IPS DF 6.9 (cell line): ENCODE measurements at regions not wholly inside any gene's neighbourhood (a gene's known extent, or its start where the extent isn't known, plus 50 kb on each side); places are given as distances from the start of the nearest gene placed in this dataset.

Experiments used
- DNase-seq: peaks from one replicate; pipeline ENCODE4 v3.0.0-alpha.2; 2013; ENCODE audit warnings: low read depth, low spot score
- H3K27ac ChIP-seq: one replicate; pipeline ENCODE4 v1.5.1; 2013; ENCODE audit warnings: low read length, control low read depth
- H3K27me3 ChIP-seq: 2 replicates; pipeline ENCODE4 v1.6.1; 2013; ENCODE audit warnings: mild to moderate bottlenecking, low read length; ENCODE audit not compliant: control insufficient read depth, insufficient read depth
- H3K36me3 ChIP-seq: 2 replicates; pipeline ENCODE4 v1.6.1; 2013; ENCODE audit warnings: low read length; ENCODE audit not compliant: control insufficient read depth, insufficient read depth
- H3K4me1 ChIP-seq: 2 replicates; pipeline ENCODE4 v1.6.1; 2013; ENCODE audit warnings: low read length; ENCODE audit not compliant: control insufficient read depth, insufficient read depth
- H3K4me3 ChIP-seq: 2 replicates; pipeline ENCODE4 v1.5.1; 2013; ENCODE audit warnings: mild to moderate bottlenecking, low read length
- H3K9me3 ChIP-seq: 2 replicates; pipeline ENCODE4 v1.6.1; 2013; ENCODE audit warnings: low read length, inconsistent platforms; ENCODE audit not compliant: control insufficient read depth, insufficient read depth
- WGBS: extraction: QIAGEN DNeasy Blood & Tissue Kit; methylation state at CpG from one replicate; pipeline ENCODE4 v1.1.7; 2013; ENCODE audit warnings: mixed read lengths, missing lambda C conversion rate; ENCODE audit not compliant: insufficient read length, insufficient coverage; 5-methylcytosine and 5-hydroxymethylcytosine counted together

GRCh38 chr4:96459105-96459504 is 619.2 kb downstream of the PDHA2 start:
- no peaks in the 10 kb centered on the region for H3K27me3 ChIP-seq
- H3K36me3 ChIP-seq = no peaks in the 10 kb centered on the region; the same call in 1 of the 2 replicates
- no peak overlapping the region for H3K4me3 ChIP-seq
- H3K27ac ChIP-seq = no peak overlapping the region
- no peaks in the 10 kb centered on the region for H3K9me3 ChIP-seq
- DNase-seq = no peak
- no CpG with 5 or more reads among the region's 1 CpG for WGBS
- H3K4me1 ChIP-seq = no peaks in the 10 kb centered on the region

- WGBS = no CpG with 5 or more reads among the region's 2 CpGs
- H3K27me3 ChIP-seq = no peaks in the 10 kb centered on the region
- no peak overlapping the region for H3K27ac ChIP-seq
- H3K4me3 ChIP-seq = no peak overlapping the region
- no peaks in the 10 kb centered on the region for H3K36me3 ChIP-seq
- H3K9me3 ChIP-seq = no peaks in the 10 kb centered on the region
- H3K4me1 ChIP-seq = no peaks in the 10 kb centered on the region
- DNase-seq = no peak
Measured at GRCh38 chr4:96465834-96466233, 625.9 kb downstream of the PDHA2 start.

GRCh38 chr4:96471956-96472867 is 632.3 kb downstream of the PDHA2 start:
- no peaks in the 10 kb centered on the region for H3K27me3 ChIP-seq
- no peaks in the 10 kb centered on the region for H3K4me1 ChIP-seq
- H3K4me3 ChIP-seq = no peak overlapping the region
- H3K9me3 ChIP-seq = no peaks in the 10 kb centered on the region
- no peaks in the 10 kb centered on the region for H3K36me3 ChIP-seq
- no peak for DNase-seq
- H3K27ac ChIP-seq = no peak overlapping the region

GRCh38 chr4:96473246-96473645 is 633.4 kb downstream of the PDHA2 start:
- no peak overlapping the region for H3K4me3 ChIP-seq
- H3K36me3 ChIP-seq = no peaks in the 10 kb centered on the region
- no peak overlapping the region for H3K27ac ChIP-seq
- no peaks in the 10 kb centered on the region for H3K4me1 ChIP-seq
- no peaks in the 10 kb centered on the region for H3K9me3 ChIP-seq
- no peaks in the 10 kb centered on the region for H3K27me3 ChIP-seq
- no peak for DNase-seq
- no CpG with 5 or more reads among the region's 1 CpG for WGBS

- WGBS = no CpG with 5 or more reads among the region's 4 CpGs
- Histone ChIP-seq H3K4me1 (no peaks in the 10 kb centered on the region), H3K4me3 (no peak overlapping the region), H3K27me3 (no peaks in the 10 kb centered on the region), H3K27ac (no peak overlapping the region), H3K9me3 (no peaks in the 10 kb centered on the region), H3K36me3 (no peaks in the 10 kb centered on the region)
- no peak for DNase-seq
Measured at GRCh38 chr4:96483308-96484030, 643.6 kb downstream of the PDHA2 start.

- Histone ChIP-seq H3K27me3 (no peaks in the 10 kb centered on the region), H3K4me1 (no peaks in the 10 kb centered on the region), H3K9me3 (no peaks in the 10 kb centered on the region), H3K36me3 (no peaks in the 10 kb centered on the region), H3K27ac (no peak overlapping the region), H3K4me3 (no peak overlapping the region)
- DNase-seq = no peak
Measured at GRCh38 chr4:96486563-96486962, 646.7 kb downstream of the PDHA2 start.

GRCh38 chr4:96497621-96498020 is 657.7 kb downstream of the PDHA2 start:
- WGBS = no CpG with 5 or more reads among the region's 2 CpGs

GRCh38 chr4:96504386-96504785 is 664.5 kb downstream of the PDHA2 start:
- no CpG with 5 or more reads among the region's 5 CpGs for WGBS
- Histone ChIP-seq H3K4me1 (no peaks in the 10 kb centered on the region), H3K27ac (no peak overlapping the region), H3K4me3 (no peak overlapping the region), H3K9me3 (no peaks in the 10 kb centered on the region), H3K27me3 (no peaks in the 10 kb centered on the region), H3K36me3 (no peaks in the 10 kb centered on the region)
- no peak for DNase-seq

More at GRCh38 chr4:96497621-96498020, 657.7 kb downstream of the PDHA2 start:
- DNase-seq = no peak
- Histone ChIP-seq H3K27me3 (no peaks in the 10 kb centered on the region), H3K4me1 (no peaks in the 10 kb centered on the region), H3K9me3 (no peaks in the 10 kb centered on the region), H3K36me3 (no peaks in the 10 kb centered on the region), H3K27ac (no peak overlapping the region), H3K4me3 (no peak overlapping the region)

GRCh38 chr4:96509039-96509741 is 669.3 kb downstream of the PDHA2 start:
- no peak overlapping the region for H3K27ac ChIP-seq
- H3K4me3 ChIP-seq = no peak overlapping the region
- no peaks in the 10 kb centered on the region for H3K9me3 ChIP-seq
- WGBS = no CpG with 5 or more reads among the region's 2 CpGs
- no peaks in the 10 kb centered on the region for H3K27me3 ChIP-seq
- DNase-seq = no peak
- no peaks in the 10 kb centered on the region for H3K4me1 ChIP-seq
- no peaks in the 10 kb centered on the region for H3K36me3 ChIP-seq

- no CpG with 5 or more reads among the region's 1 CpG for WGBS
- H3K9me3 ChIP-seq = no peaks in the 10 kb centered on the region
- H3K27me3 ChIP-seq = no peaks in the 10 kb centered on the region
- no peak overlapping the region for H3K4me3 ChIP-seq
- H3K36me3 ChIP-seq = no peaks in the 10 kb centered on the region
- no peaks in the 10 kb centered on the region for H3K4me1 ChIP-seq
- no peak overlapping the region for H3K27ac ChIP-seq
- no peak for DNase-seq
Measured at GRCh38 chr4:96519291-96519690, 679.4 kb downstream of the PDHA2 start.
